HG03108 (cell line): ENCODE measurements at regions not wholly inside any gene's neighbourhood (a gene's known extent, or its start where the extent isn't known, plus 50 kb on each side); places are given as distances from the start of the nearest gene placed in this dataset.
"Not testable (repeated sequence)": the region's sequence is repeated elsewhere in the genome, so short reads cannot be mapped to it uniquely, and the experiment has no call there.

Experiments
- ATAC-seq: cut with Tn5 transposase; IDR thresholded peaks from one replicate; pipeline ENCODE4 v1.9.1; 2021; ENCODE audit warnings: moderate library complexity; ENCODE audit not compliant: unreplicated experiment

DNA sequence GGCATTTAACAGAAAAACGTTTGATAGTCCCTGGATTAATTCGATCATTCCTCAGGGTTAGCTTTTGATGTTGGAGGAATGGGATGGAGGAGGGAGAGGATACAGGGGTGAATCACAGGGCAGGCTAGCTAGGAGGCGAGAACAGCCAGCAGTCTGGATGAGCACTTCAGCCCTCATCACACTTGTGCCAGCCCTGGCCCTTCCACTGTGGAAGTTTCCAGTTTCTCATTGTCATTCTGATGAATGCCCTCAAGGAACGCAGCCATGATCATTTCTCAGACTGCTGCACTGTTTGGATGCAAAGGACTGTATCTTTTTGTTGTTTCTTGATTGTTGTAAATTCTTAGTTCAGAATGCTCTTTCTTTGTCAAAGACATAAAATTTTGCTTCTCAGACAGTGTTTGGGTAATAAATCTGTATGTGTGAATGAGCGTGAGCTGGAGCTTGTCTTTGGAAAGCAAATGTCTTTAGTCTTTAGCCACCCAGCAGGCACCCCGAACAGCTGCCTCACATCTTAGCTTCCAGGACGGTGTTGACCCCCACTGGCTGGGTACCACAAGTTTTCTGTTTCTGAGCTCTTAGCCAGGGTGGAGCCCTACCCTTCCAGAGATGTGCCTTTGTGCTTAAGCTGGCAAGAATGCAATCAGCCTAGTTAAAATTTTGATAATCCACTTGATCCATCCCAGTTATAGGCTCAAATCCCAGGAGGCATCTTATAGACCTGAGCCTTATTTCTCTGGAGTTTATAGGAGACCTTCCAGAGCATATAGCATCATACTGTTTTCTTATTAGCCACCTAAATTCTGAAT is 121.1 kb downstream of the PDCD6IP start:
- no peak for ATAC-seq

- no peak for ATAC-seq
Measured at GRCh38 chr3:33920511-33920910, 122.1 kb downstream of the PDCD6IP start.

GRCh38 chr3:33921608-33922007 is 123.2 kb downstream of the PDCD6IP start:
- no peak for ATAC-seq

GRCh38 chr3:33926998-33927605 is 128.7 kb downstream of the PDCD6IP start:
- ATAC-seq, result no peak

GRCh38 chr3:33929813-33930212 is 131.4 kb downstream of the PDCD6IP start:
- no peak for ATAC-seq

GRCh38 chr3:33931512-33931911 is 133.1 kb downstream of the PDCD6IP start:
- no peak for ATAC-seq

GRCh38 chr3:33932010-33932764 is 133.8 kb downstream of the PDCD6IP start:
- ATAC-seq, result no peak

DNA sequence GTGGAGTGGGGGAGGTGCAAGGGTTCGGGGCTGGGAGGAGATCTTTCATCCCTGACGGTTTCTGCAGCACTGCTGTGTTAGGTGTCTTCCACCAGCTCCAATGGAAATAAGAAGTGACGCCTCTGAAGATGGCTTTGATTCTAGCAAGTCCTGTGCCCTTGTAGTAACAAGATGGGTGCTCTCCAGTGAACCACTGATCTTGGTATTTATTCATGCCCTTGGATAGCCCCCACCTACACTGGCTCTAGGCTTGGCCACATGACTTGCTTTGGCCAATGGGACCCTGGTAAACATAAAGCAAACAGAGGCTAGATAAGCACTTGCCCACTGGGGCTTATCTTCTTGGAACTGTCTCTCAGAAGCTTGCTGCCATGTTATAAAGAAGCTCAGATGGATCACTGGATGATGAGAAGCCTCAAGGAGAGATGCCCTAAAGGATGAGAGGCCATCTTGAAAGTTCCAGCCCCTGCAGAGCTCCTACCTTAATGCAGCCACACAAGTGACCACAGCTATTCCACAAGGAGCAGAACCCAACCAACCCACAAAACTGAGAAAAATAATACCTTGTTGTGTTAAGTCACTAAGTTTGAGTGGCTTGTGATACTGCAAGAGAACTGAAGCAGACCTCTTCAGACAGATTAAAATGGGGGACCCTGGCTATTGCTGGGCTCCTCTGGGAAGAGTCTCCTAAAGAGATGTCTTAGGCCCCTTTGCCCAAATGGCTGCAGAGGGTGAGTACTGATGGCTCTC is 137.9 kb downstream of the PDCD6IP start:
- ATAC-seq, result no peak

GRCh38 chr3:33936921-33937525 is 138.6 kb downstream of the PDCD6IP start:
- no peak for ATAC-seq

GRCh38 chr3:33937628-33938027 is 139.2 kb downstream of the PDCD6IP start:
- no peak for ATAC-seq

DNA sequence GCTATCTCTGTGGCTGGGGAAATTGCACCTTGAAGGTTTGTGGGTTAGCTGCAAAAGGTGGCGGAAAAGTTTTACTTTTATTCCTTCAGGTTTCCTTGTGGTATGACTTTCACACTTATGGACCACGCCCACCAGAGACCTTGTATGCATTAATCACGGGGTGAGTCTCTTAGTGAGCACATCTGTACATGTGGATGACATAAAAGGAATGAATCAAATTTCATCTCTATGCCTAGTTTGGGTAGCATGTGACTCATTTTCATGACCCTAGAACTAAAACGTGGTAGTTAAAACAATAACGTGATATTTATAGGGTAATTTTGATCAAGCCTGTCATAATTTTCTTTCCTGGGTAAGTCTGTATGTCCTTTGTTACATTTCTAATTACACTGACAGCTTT is 141.7 kb downstream of the PDCD6IP start:
- no peak for ATAC-seq

DNA sequence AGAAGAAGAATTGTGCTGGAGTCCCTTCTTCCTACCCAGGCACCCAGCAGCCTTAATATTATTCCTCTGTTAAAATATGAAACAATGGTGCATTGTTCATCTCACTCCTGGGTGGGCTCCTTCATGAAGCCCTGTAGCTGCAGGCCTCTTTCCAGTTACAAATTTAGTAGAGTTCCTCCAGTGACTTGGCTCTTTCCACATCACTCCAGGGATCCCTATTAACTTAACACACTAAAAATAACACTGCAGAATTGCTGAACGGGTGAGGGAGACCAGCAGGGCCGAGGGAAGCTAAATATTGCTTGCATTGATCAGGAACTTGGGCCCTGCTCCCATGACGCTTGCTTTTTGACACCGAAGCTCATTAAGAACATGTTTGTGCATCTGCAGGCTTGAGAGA is 142.3 kb downstream of the PDCD6IP start:
- no peak for ATAC-seq

GRCh38 chr3:33941804-33942203 is 143.4 kb downstream of the PDCD6IP start:
- no peak for ATAC-seq

DNA sequence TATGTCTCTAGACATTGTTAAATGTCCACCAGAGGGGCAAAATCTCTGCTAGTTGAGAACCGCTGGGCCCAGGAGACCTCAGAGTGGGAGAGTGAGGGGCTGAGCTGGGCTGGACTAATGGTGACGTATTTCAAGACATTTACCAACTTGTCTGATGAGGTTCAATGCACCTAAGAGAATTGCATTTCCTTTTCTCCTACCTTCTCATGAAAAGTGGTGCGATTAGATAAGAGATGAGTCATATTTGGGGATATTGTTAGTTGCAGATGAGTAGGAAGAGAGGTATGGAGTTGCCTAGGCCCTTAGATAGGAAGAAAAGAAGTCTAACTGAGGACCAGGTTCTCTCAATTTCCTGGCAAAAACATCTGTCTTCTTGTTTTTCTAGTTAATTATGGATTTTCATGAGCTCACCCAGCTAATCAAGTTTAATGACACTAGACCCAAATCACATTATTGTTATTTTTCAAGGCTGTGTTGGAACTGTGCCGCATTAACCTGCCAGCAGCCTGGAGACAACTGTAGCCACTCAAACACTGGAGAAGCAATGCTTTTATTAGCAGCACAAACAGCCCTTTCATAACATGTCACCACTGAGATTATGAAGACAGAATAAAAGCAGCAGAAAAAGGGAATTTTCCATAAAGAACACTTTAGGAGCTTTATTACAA is 144.2 kb downstream of the PDCD6IP start:
- ATAC-seq, result no peak

DNA sequence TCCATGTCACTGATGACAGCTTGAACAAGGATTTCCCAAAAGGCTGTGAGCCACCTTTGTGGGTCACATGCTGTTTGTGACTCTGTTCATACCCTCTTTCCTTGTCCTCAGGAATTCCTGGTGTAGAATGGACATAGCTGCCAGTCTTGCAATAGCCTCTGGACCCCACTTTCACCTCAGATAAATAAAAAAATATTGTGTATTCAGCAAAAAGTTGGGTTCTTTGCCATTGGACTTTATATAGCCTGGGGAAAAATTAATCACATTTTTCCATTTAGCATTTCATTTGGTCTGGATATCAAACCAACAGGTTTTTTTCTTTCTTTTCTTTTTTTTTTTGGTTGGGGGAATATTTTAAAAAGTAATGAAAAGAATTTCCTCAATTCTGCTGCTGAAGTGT is 144.8 kb downstream of the PDCD6IP start:
- ATAC-seq, result no peak

DNA sequence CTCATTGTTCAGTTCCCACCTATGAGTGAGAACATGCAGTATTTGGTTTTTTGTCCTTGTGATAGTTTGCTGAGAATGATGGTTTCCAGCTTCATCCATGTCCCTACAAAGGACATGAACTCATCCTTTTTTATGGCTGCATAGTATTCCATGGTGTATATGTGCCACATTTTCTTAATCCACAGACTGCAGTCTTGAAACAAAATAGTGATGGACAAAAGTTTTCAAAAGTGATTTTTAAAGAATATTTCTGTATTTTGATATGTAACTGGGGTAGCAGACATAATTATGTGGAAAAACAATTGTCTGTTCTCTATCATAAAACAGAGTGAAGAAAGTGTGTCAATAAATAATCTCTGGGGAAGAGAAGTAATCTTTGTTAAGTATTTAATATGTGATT is 148.2 kb downstream of the PDCD6IP start:
- ATAC-seq, result not testable (repeated sequence)

DNA sequence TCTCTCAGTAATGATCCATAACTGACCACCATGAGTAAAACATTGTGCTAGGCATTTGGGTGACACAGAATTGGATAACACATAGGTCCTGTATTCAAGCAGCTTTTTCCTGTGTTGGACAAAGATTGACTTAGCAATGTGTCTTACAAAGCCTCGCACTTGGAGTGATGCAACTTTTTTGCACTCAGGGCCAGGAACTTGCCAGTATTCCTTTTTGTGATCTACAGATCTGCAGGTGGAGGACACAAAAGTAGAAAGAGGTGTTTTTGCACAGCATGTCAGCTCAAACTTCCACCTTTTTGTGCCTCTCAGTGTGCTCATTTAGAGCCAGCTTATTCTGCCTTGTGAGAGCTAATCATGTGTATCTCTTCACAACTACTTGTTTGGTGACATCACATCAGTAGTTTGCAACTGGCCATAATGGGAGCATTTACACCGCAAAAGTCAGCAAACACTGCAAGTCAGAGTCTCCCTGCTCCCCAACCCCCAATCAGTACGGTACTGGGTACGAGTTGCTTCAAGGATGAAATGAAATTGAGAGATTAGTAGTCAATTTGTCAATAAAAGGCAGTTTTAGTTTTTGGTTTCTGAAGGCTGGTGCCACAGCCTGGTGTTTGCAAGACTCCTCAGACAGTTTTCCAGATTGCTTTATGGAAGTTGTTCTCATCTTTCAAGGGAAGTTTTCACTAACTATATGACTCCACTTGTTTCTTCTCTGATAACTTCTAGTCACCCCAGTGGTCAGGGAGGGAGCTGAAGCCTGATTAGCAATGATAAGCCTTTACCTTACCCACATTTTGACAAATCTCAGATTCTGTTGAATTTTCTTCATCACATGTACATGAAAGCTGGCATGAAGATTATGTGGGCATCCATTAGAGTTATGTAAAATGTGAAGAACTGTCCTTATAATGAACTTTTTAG is 149.1 kb downstream of the PDCD6IP start:
- no peak for ATAC-seq

GRCh38 chr3:33949074-33949473 is 150.6 kb downstream of the PDCD6IP start:
- ATAC-seq, result no peak

GRCh38 chr3:33954956-33955355 is 156.5 kb downstream of the PDCD6IP start:
- ATAC-seq, result no peak
